ENCODE measurements at regions not wholly inside any gene's neighbourhood (a gene's known extent, or its start where the extent isn't known, plus 50 kb on each side); places are given as distances from the start of the nearest gene placed in this dataset.

DNA sequence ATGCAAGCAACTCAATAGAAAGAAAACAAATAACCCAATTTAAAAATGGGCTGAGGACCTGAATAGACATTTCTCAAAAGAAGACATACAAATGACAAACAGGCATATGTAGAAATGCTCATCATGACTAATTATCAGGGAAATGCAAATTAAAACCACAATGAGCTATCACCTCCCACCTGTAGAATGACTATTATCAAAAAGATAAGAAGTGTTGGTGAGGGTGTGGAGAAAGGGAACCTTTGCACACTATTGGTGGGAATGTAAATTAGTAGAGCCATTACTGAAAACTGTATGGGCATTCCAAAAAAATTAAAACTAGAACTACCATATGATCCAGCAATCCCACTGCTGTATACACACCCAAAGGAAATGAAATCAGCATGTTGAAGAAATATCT is 212.2 kb downstream of the SUCLA2 start:
- no peak for ATAC-seq (ENCODE audit: low FRiP score)
- intact Hi-C loops (cut with DNase I), result no loop called here
- no peak for DNase-seq

GRCh38 chr13:47774671-47774994 is 226.4 kb downstream of the SUCLA2 start:
- Histone ChIP-seq H3K36me3 (ENCODE audit: control insufficient read depth in 1 of 2, insufficient read depth in 2 of 2, low read length in 1 of 2) (no peaks in the 10 kb centered on the region), H3K27ac (ENCODE audit: low read depth in 1 of 2, low read length in 2 of 2) (no peak overlapping the region), H3K4me1 (ENCODE audit: control insufficient read depth in 1 of 2, insufficient read depth in 2 of 2, low read length in 2 of 2) (no peaks in the 10 kb centered on the region), H3K9me3 (ENCODE audit: control insufficient read depth, low read length) (no peaks in the 10 kb centered on the region), H3K27me3 (ENCODE audit: control insufficient read depth in 1 of 2, insufficient read depth in 2 of 2, low read length in 1 of 2) (peaks cover 0 to 2% of the 10 kb centered on the region in 2 donors), H3K4me3 (ENCODE audit: low read length in 2 of 2) (no peak overlapping the region)
- no peak for ATAC-seq (ENCODE audit: low FRiP score)
- no peak for DNase-seq
- intact Hi-C loops (cut with DNase I), result loop anchor here (5.0 to 10.0 kb wide), 2 partner anchors 942 to 1010 kb away; no protein-coding TSS in a partner anchor

More for the DNA sequence above, 212.2 kb downstream of the SUCLA2 start:
- Histone ChIP-seq H3K4me3 (ENCODE audit: low read length in 2 of 2) (no peak overlapping the region), H3K36me3 (ENCODE audit: control insufficient read depth in 1 of 2, insufficient read depth in 2 of 2, low read length in 1 of 2) (no peaks in the 10 kb centered on the region), H3K4me1 (ENCODE audit: control insufficient read depth in 1 of 2, insufficient read depth in 2 of 2, low read length in 2 of 2) (no peaks in the 10 kb centered on the region), H3K27ac (ENCODE audit: low read depth in 1 of 2, low read length in 2 of 2) (no peak overlapping the region), H3K9me3 (ENCODE audit: control insufficient read depth, low read length) (peaks cover 2% of the 10 kb centered on the region), H3K27me3 (ENCODE audit: control insufficient read depth in 1 of 2, insufficient read depth in 2 of 2, low read length in 1 of 2) (no peaks in the 10 kb centered on the region)

- no peaks in the 10 kb centered on the region for H3K27me3 ChIP-seq (ENCODE audit: control insufficient read depth in 1 of 2, insufficient read depth in 2 of 2, low read length in 1 of 2)
- intact Hi-C loops (cut with DNase I), result no loop called here
- no peaks in the 10 kb centered on the region for H3K9me3 ChIP-seq (ENCODE audit: control insufficient read depth, low read length)
- ATAC-seq (ENCODE audit: low FRiP score) (no peak), DNase-seq (no peak)
- no peak overlapping the region for H3K27ac ChIP-seq (ENCODE audit: low read depth in 1 of 2, low read length in 2 of 2)
- 65 to 71% methylated on average over 1 of the region's 1 CpG for WGBS, 2 donors
- no peaks in the 10 kb centered on the region for H3K4me1 ChIP-seq (ENCODE audit: control insufficient read depth in 1 of 2, insufficient read depth in 2 of 2, low read length in 2 of 2)
- H3K36me3 ChIP-seq (ENCODE audit: control insufficient read depth in 1 of 2, insufficient read depth in 2 of 2, low read length in 1 of 2), result no peaks in the 10 kb centered on the region
- no peak overlapping the region for H3K4me3 ChIP-seq (ENCODE audit: low read length in 2 of 2)
Observed at GRCh38 chr13:47764817-47765216, 236.3 kb downstream of the SUCLA2 start.

- DNase-seq (no peak), ATAC-seq (ENCODE audit: low FRiP score) (no peak)
- Histone ChIP-seq H3K27me3 (ENCODE audit: control insufficient read depth in 1 of 2, insufficient read depth in 2 of 2, low read length in 1 of 2) (no peaks in the 10 kb centered on the region), H3K4me3 (ENCODE audit: low read length in 2 of 2) (no peak overlapping the region), H3K36me3 (ENCODE audit: control insufficient read depth in 1 of 2, insufficient read depth in 2 of 2, low read length in 1 of 2) (no peaks in the 10 kb centered on the region), H3K4me1 (ENCODE audit: control insufficient read depth in 1 of 2, insufficient read depth in 2 of 2, low read length in 2 of 2) (no peaks in the 10 kb centered on the region), H3K9me3 (ENCODE audit: control insufficient read depth, low read length) (no peaks in the 10 kb centered on the region), H3K27ac (ENCODE audit: low read depth in 1 of 2, low read length in 2 of 2) (no peak overlapping the region)
- 63 to 65% methylated on average over 4 of the region's 4 CpGs for WGBS, 2 donors
- intact Hi-C loops (cut with DNase I), result no loop called here
Observed at GRCh38 chr13:47757466-47758080, 243.5 kb downstream of the SUCLA2 start.

GRCh38 chr13:47747901-47748300 is 253.2 kb downstream of the SUCLA2 start:
- no peak for ATAC-seq (ENCODE audit: low FRiP score)
- H3K4me1 ChIP-seq (ENCODE audit: control insufficient read depth in 1 of 2, insufficient read depth in 2 of 2, low read length in 2 of 2), result no peaks in the 10 kb centered on the region
- 70 to 78% methylated on average over 6 of the region's 6 CpGs for WGBS, 2 donors
- H3K36me3 ChIP-seq (ENCODE audit: control insufficient read depth in 1 of 2, insufficient read depth in 2 of 2, low read length in 1 of 2), result no peaks in the 10 kb centered on the region
- no peak for DNase-seq
- H3K9me3 ChIP-seq (ENCODE audit: control insufficient read depth, low read length), result peaks cover 5% of the 10 kb centered on the region
- H3K27me3 ChIP-seq (ENCODE audit: control insufficient read depth in 1 of 2, insufficient read depth in 2 of 2, low read length in 1 of 2), result no peaks in the 10 kb centered on the region
- H3K4me3 ChIP-seq (ENCODE audit: low read length in 2 of 2), result no peak overlapping the region
- H3K27ac ChIP-seq (ENCODE audit: low read depth in 1 of 2, low read length in 2 of 2), result no peak overlapping the region
- intact Hi-C loops (cut with DNase I), result no loop called here

DNA sequence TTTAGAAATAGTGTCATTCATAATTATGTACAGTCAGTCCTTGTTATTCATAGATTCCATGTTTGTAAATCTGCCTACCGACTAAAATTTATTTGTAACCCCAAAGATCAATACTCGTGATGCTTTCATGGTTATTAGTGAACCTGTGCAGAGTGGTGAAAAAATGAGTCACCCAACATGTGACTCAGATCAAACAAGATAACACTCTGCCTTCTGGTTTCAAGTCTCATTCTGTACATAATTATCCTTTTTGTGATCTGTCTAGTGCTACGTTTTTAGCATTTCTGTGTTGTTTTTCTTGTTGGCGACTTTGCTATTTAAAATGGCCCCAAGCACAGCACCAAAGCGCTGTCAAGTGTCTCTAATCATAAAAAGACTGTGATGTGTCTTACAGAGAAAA is 274.7 kb downstream of the SUCLA2 start:
- intact Hi-C loops (cut with DNase I), result no loop called here
- Histone ChIP-seq H3K27me3 (ENCODE audit: control insufficient read depth in 1 of 2, insufficient read depth in 2 of 2, low read length in 1 of 2) (no peaks in the 10 kb centered on the region), H3K36me3 (ENCODE audit: control insufficient read depth in 1 of 2, insufficient read depth in 2 of 2, low read length in 1 of 2) (no peaks in the 10 kb centered on the region), H3K4me3 (ENCODE audit: low read length in 2 of 2) (no peak overlapping the region), H3K9me3 (ENCODE audit: control insufficient read depth, low read length) (no peaks in the 10 kb centered on the region), H3K27ac (ENCODE audit: low read depth in 1 of 2, low read length in 2 of 2) (no peak overlapping the region), H3K4me1 (ENCODE audit: control insufficient read depth in 1 of 2, insufficient read depth in 2 of 2, low read length in 2 of 2) (no peaks in the 10 kb centered on the region)
- 67 to 68% methylated on average over 5 of the region's 5 CpGs for WGBS, 2 donors
- ATAC-seq (ENCODE audit: low FRiP score), result no peak
- DNase-seq, result no peak

DNA sequence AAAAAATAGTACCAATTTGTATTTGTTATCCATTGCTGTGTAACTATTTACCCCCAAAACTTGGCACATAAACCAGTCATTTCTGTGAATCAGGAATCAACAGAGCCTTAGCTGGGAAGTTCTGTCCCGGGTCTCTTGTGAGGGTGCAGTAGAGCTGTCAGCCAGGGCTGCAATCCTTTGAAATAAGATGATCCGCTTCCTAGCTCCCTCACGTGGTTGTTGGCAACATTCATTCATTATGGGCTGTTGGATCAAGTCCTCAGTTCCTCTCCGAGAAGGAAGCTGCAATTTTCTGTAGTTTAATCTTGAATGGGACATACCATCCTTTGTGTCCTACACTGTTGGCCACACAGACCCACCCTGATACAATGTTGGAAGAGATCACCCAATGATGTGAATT is 277.2 kb downstream of the SUCLA2 start:
- Histone ChIP-seq H3K9me3 (ENCODE audit: control insufficient read depth, low read length) (no peaks in the 10 kb centered on the region), H3K27me3 (ENCODE audit: control insufficient read depth in 1 of 2, insufficient read depth in 2 of 2, low read length in 1 of 2) (no peaks in the 10 kb centered on the region), H3K4me3 (ENCODE audit: low read length in 2 of 2) (no peak overlapping the region), H3K4me1 (ENCODE audit: control insufficient read depth in 1 of 2, insufficient read depth in 2 of 2, low read length in 2 of 2) (no peaks in the 10 kb centered on the region), H3K36me3 (ENCODE audit: control insufficient read depth in 1 of 2, insufficient read depth in 2 of 2, low read length in 1 of 2) (no peaks in the 10 kb centered on the region), H3K27ac (ENCODE audit: low read depth in 1 of 2, low read length in 2 of 2) (no peak overlapping the region)
- WGBS, 2 donors, result 59 to 63% methylated on average over 4 of the region's 4 CpGs
- DNase-seq (no peak), ATAC-seq (ENCODE audit: low FRiP score) (no peak)
- intact Hi-C loops (cut with DNase I), result no loop called here

DNA sequence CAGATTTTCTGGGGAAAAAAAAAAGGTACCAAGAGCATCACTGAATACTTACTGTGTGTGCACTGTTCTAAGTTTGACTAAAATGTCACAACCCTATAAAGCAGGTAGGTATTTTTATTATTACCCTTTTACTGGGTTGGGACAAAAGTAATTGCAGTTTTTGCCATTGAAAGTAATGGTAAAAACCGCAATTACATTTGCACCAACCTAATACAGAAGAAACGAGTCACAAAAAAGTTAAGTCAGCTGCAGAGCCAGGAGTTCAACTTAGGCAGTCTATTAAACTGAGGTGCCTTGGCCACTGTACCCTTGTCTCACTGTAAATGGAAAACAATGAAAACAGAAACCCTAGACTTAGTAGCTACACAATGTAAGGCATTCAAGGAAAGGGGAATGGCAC is 281.9 kb downstream of the SUCLA2 start:
- Histone ChIP-seq H3K36me3 (ENCODE audit: control insufficient read depth in 1 of 2, insufficient read depth in 2 of 2, low read length in 1 of 2) (no peaks in the 10 kb centered on the region), H3K4me3 (ENCODE audit: low read length in 2 of 2) (no peak overlapping the region), H3K4me1 (ENCODE audit: control insufficient read depth in 1 of 2, insufficient read depth in 2 of 2, low read length in 2 of 2) (no peaks in the 10 kb centered on the region), H3K27ac (ENCODE audit: low read depth in 1 of 2, low read length in 2 of 2) (no peak overlapping the region), H3K27me3 (ENCODE audit: control insufficient read depth in 1 of 2, insufficient read depth in 2 of 2, low read length in 1 of 2) (no peaks in the 10 kb centered on the region), H3K9me3 (ENCODE audit: control insufficient read depth, low read length) (no peaks in the 10 kb centered on the region)
- DNase-seq, result no peak
- no peak for ATAC-seq (ENCODE audit: low FRiP score)
- WGBS, 2 donors, result 75 to 81% methylated on average over 2 of the region's 2 CpGs
- intact Hi-C loops (cut with DNase I), result no loop called here

DNA sequence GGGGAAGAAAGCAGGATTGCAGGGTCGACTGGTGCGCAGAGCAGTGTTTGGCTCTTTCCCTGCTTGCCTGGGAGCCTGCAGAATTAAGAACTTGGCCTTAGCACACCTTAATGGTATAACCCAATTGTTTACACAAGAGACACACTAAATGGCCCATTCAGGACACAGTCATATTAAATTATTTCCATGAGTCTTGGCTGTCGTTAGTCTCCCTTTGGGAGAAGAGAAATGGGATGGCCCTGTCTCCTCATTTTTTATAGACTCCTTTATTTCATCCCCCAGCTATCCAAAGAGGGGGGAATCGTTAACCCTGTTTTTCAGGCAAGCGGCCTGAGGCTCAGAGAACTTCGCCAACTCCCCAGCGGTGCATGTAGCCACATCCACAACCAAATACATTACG is 282.5 kb downstream of the SUCLA2 start:
- Histone ChIP-seq H3K4me3 (ENCODE audit: low read length in 2 of 2) (no peak overlapping the region), H3K27ac (ENCODE audit: low read depth in 1 of 2, low read length in 2 of 2) (no peak overlapping the region), H3K9me3 (ENCODE audit: control insufficient read depth, low read length) (no peaks in the 10 kb centered on the region), H3K27me3 (ENCODE audit: control insufficient read depth in 1 of 2, insufficient read depth in 2 of 2, low read length in 1 of 2) (no peaks in the 10 kb centered on the region), H3K36me3 (ENCODE audit: control insufficient read depth in 1 of 2, insufficient read depth in 2 of 2, low read length in 1 of 2) (no peaks in the 10 kb centered on the region), H3K4me1 (ENCODE audit: control insufficient read depth in 1 of 2, insufficient read depth in 2 of 2, low read length in 2 of 2) (no peaks in the 10 kb centered on the region)
- ATAC-seq (ENCODE audit: low FRiP score) (no peak), DNase-seq (no peak)
- 66 to 70% methylated on average over 8 of the region's 8 CpGs for WGBS, 2 donors
- intact Hi-C loops (cut with DNase I), result no loop called here

Data from aorta (tissue), 5 donors.